IPS DF 19.7 (cell line): ENCODE measurements at regions not wholly inside any gene's neighbourhood (a gene's known extent, or its start where the extent isn't known, plus 50 kb on each side); places are given as distances from the start of the nearest gene placed in this dataset.

Experiments used
- DNase-seq: peaks from one replicate; pipeline ENCODE4 v3.0.0-alpha.2; 2013; ENCODE audit warnings: low read depth, low spot score

- DNase-seq: no peak
These were observed 356.7 kb upstream of the RPS6KA3 start for GRCh38 chrX:20623448-20623847.

GRCh38 chrX:20620306-20620705 lies 353.6 kb upstream of the RPS6KA3 start:
- no peak for DNase-seq

- DNase-seq: no peak
These were observed 343.3 kb upstream of the RPS6KA3 start for GRCh38 chrX:20609916-20610415.

- DNase-seq: no peak
These were observed 340.1 kb upstream of the RPS6KA3 start for GRCh38 chrX:20606831-20607230.

- DNase-seq: no peak
These were observed 330.1 kb upstream of the RPS6KA3 start for GRCh38 chrX:20596856-20597255.

GRCh38 chrX:20595928-20596575 lies 329.3 kb upstream of the RPS6KA3 start:
- DNase-seq: no peak

- no peak for DNase-seq
These were observed 328.3 kb upstream of the RPS6KA3 start for GRCh38 chrX:20594985-20595384.

- DNase-seq: no peak
These were observed 327.1 kb upstream of the RPS6KA3 start for GRCh38 chrX:20593836-20594235.

- DNase-seq: no peak
These were observed 326.7 kb upstream of the RPS6KA3 start for GRCh38 chrX:20593402-20593801.

- DNase-seq: no peak
These were observed 324.5 kb upstream of the RPS6KA3 start for GRCh38 chrX:20591246-20591645.

GRCh38 chrX:20585782-20586181 lies 319.1 kb upstream of the RPS6KA3 start:
- no peak for DNase-seq

GRCh38 chrX:20571611-20572010 lies 304.9 kb upstream of the RPS6KA3 start:
- no peak for DNase-seq

GRCh38 chrX:20567108-20567507 lies 300.4 kb upstream of the RPS6KA3 start:
- DNase-seq: no peak

- DNase-seq: no peak
These were observed 280.9 kb upstream of the RPS6KA3 start for GRCh38 chrX:20547611-20548051.

- no peak for DNase-seq
These were observed 278.8 kb upstream of the RPS6KA3 start for GRCh38 chrX:20545538-20545937.

GRCh38 chrX:20542072-20542471 lies 275.4 kb upstream of the RPS6KA3 start:
- no peak for DNase-seq

- no peak for DNase-seq
These were observed 272.3 kb upstream of the RPS6KA3 start for GRCh38 chrX:20538974-20539373.

- DNase-seq: no peak
These were observed 265.0 kb upstream of the RPS6KA3 start for GRCh38 chrX:20531667-20532066.

GRCh38 chrX:20530406-20530921 lies 263.8 kb upstream of the RPS6KA3 start:
- no peak for DNase-seq

- DNase-seq: no peak
These were observed 263.0 kb upstream of the RPS6KA3 start for GRCh38 chrX:20529711-20530110.

- DNase-seq: no peak
These were observed 262.6 kb upstream of the RPS6KA3 start for GRCh38 chrX:20529301-20529700.

GRCh38 chrX:20527558-20528011 lies 260.9 kb upstream of the RPS6KA3 start:
- no peak for DNase-seq

- no peak for DNase-seq
These were observed 260.3 kb upstream of the RPS6KA3 start for GRCh38 chrX:20527041-20527440.
